A673 (cell line): ENCODE measurements at regions not wholly inside any gene's neighbourhood (a gene's known extent, or its start where the extent isn't known, plus 50 kb on each side); places are given as distances from the start of the nearest gene placed in this dataset.

Experiments used
- BruUV-seq: library from RNA; stranded (reverse); fragments of 400-500 nt; replicated peaks from 2 replicates; lab custom pipeline; 2021; lab: Mats Ljungman, UMichigan
- CTCF ChIA-PET: fragments of 300-600 bp; sonication (Branson Sonifier 250); formaldehyde crosslinking; loops from one replicate; lab custom pipeline; 2022; ENCODE audit warnings: antibody characterized with exemption; lab: Charles Lee
- POLR2A ChIA-PET: fragments of 300-600 bp; sonication (Branson Sonifier 250); formaldehyde crosslinking; loops from one replicate; lab custom pipeline; 2022; ENCODE audit warnings: antibody characterized with exemption; ENCODE audit not compliant: low non-redundant PET; lab: Charles Lee
- DNase-seq: peaks from one replicate; pipeline ENCODE4 v3.0.0-alpha.2; 2015; ENCODE audit warnings: low spot score
- H3K27ac ChIP-seq: fragments of 200-600 bp; sonication (generic); 2 replicates; pipeline ENCODE4 v1.5.1; 2016; ENCODE audit warnings: mixed run types, low read depth, mild to moderate bottlenecking, mixed read lengths, antibody characterized with exemption, low read length; ENCODE audit not compliant: poor library complexity, severe bottlenecking
- H3K27me3 ChIP-seq: fragments of 200-600 bp; sonication (generic); replicated peaks from 2 replicates; pipeline ENCODE4 v1.6.1; 2017; ENCODE audit warnings: mixed run types, low read depth, mild to moderate bottlenecking, mixed read lengths, antibody characterized with exemption, low read length; ENCODE audit not compliant: insufficient read depth, poor library complexity
- H3K36me3 ChIP-seq: fragments of 200-600 bp; sonication (generic); 2 replicates; pipeline ENCODE4 v1.6.1; 2016; ENCODE audit warnings: mixed run types, mild to moderate bottlenecking, mixed read lengths, antibody characterized with exemption, low read length; ENCODE audit not compliant: insufficient read depth, poor library complexity, severe bottlenecking
- H3K4me1 ChIP-seq: fragments of 200-600 bp; sonication (generic); 2 replicates; pipeline ENCODE4 v1.6.1; 2017; ENCODE audit warnings: mixed run types, mild to moderate bottlenecking, mixed read lengths, antibody characterized with exemption, low read length; ENCODE audit not compliant: insufficient read depth, poor library complexity, severe bottlenecking
- H3K4me3 ChIP-seq: fragments of 200-600 bp; sonication (generic); 2 replicates; pipeline ENCODE4 v1.5.1; 2016; ENCODE audit warnings: low read depth, mixed run types, mild to moderate bottlenecking, mixed read lengths, low read length; ENCODE audit not compliant: poor library complexity, severe bottlenecking
- H3K9me3 ChIP-seq: fragments of 200-600 bp; sonication (generic); 2 replicates; pipeline ENCODE4 v1.6.1; 2016; ENCODE audit warnings: mixed run types, low read depth, mild to moderate bottlenecking, mixed read lengths, antibody characterized with exemption, low read length; ENCODE audit not compliant: poor library complexity, severe bottlenecking
- CTCF ChIP-seq: fragments of 300-800, 200-600 bp; sonication (generic); conservative IDR thresholded peaks from 2 replicates; pipeline ENCODE4 v1.5.1; 2017; ENCODE audit warnings: low read depth, mild to moderate bottlenecking, antibody characterized with exemption, low read length, moderate library complexity, mixed read lengths
- EZH2 ChIP-seq: fragments of 200-600 bp; sonication (generic); IDR thresholded peaks from 2 replicates; pipeline ENCODE4 v1.6.1; 2017; ENCODE audit warnings: borderline replicate concordance, low read depth, mild to moderate bottlenecking, mixed read lengths, antibody characterized with exemption, low read length; ENCODE audit not compliant: poor library complexity, severe bottlenecking
- intact Hi-C: fragments of 100-400 bp; cut with micrococcal nuclease; formaldehyde crosslinking; loops from one replicate; pipeline ENCODE4 v1.10.0; 2022; ENCODE audit not compliant: unreplicated experiment

- ChIA-PET POLR2A (no interaction called here), CTCF (no interaction called here)
- Histone ChIP-seq H3K27ac (no peak overlapping the region), H3K36me3 (no peaks in the 10 kb centered on the region), H3K9me3 (peaks cover 9% of the 10 kb centered on the region), H3K27me3 (no peaks in the 10 kb centered on the region), H3K4me1 (no peaks in the 10 kb centered on the region), H3K4me3 (no peak overlapping the region)
- intact Hi-C loops = no loop called here
- no TSS peak for BruUV-seq
- TF ChIP-seq EZH2 (no peak), CTCF (no peak)
- no peak for DNase-seq
These were observed 466.5 kb upstream of the SOX5 start for GRCh38 chr12:24415934-24416333.

GRCh38 chr12:24414480-24414879 lies 465.0 kb upstream of the SOX5 start:
- H3K4me3 ChIP-seq = no peak overlapping the region
- no peaks in the 10 kb centered on the region for H3K36me3 ChIP-seq
- no peaks in the 10 kb centered on the region for H3K27me3 ChIP-seq
- no peaks in the 10 kb centered on the region for H3K9me3 ChIP-seq
- POLR2A ChIA-PET = no interaction called here
- CTCF ChIA-PET = no interaction called here
- no peak for TF ChIP-seq CTCF
- no peak for TF ChIP-seq EZH2
- no peaks in the 10 kb centered on the region for H3K4me1 ChIP-seq
- no TSS peak for BruUV-seq
- intact Hi-C loops = no loop called here
- DNase-seq = no peak
- no peak overlapping the region for H3K27ac ChIP-seq

DNA sequence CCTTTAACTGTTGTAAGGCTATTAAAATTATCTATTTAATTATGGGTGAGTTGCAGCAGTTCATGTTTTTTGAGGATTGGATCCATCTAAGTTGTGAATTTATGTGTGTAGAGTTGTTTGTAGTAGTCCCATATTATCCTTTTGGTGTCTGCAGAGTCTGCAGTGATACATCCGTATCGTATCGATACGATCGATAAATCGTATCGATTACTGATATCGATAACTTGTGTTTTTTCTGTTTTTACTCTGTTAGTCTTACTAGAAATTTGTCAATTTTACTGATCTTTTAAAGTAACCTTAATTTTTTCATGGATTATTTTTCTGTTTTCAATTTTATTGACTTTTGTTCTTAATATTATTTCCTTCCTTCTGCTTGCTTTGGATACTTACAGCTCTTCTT lies 462.5 kb upstream of the SOX5 start:
- POLR2A ChIA-PET = interaction anchor here (0.7 kb wide), 1 partner anchor 38 kb away, joined by 5 read pairs; no protein-coding TSS in a partner anchor
- H3K36me3 ChIP-seq = no peaks in the 10 kb centered on the region
- CTCF ChIA-PET = no interaction called here
- no TSS peak for BruUV-seq
- H3K9me3 ChIP-seq = no peaks in the 10 kb centered on the region
- no peak for TF ChIP-seq CTCF
- TF ChIP-seq EZH2 = no peak
- no peak overlapping the region for H3K4me3 ChIP-seq
- H3K27me3 ChIP-seq = no peaks in the 10 kb centered on the region
- intact Hi-C loops = no loop called here
- no peak overlapping the region for H3K27ac ChIP-seq
- DNase-seq = no peak
- no peaks in the 10 kb centered on the region for H3K4me1 ChIP-seq
